ENCODE measurements at regions not wholly inside any gene's neighbourhood (a gene's known extent, or its start where the extent isn't known, plus 50 kb on each side); places are given as distances from the start of the nearest gene placed in this dataset.
A peak's percentile ranks its signal among the peaks of the same experiment; 100 is the strongest.

- TF ChIP-seq EZH2 (IDR thresholded peaks at IDR 0.05; ENCODE audit: low read depth, low read length, severe bottlenecking) (no peak), CTCF (IDR thresholded peaks at IDR 0.05; ENCODE audit: control extremely low read depth in 1 of 3, insufficient read depth in 1 of 3, low read depth in 1 of 3, low read length in 3 of 3) (no peak), GABPA (IDR thresholded peaks at IDR 0.05; ENCODE audit: borderline replicate concordance, insufficient read depth, low read length) (no peak), CBX8 (IDR thresholded peaks at IDR 0.05; ENCODE audit: borderline replicate concordance, low read depth, low read length) (no peak), POLR2A (IDR thresholded peaks at IDR 0.05; ENCODE audit: control extremely low read depth in 1 of 2, low read depth in 2 of 2, low read length in 2 of 2) (peak in 1 of 2 experiments; percentile 61; a peak in 1 of 3 replicates), CEBPB (IDR thresholded peaks at IDR 0.05; ENCODE audit: low read depth, low read length) (no peak), TAF1 (IDR thresholded peaks at IDR 0.05; ENCODE audit: low read depth, low read length) (no peak), BACH1 (IDR thresholded peaks at IDR 0.05; ENCODE audit: low read length) (no peak), ATF3 (IDR thresholded peaks at IDR 0.05; ENCODE audit: insufficient read depth, low read depth, low read length) (no peak), RFX5 (IDR thresholded peaks at IDR 0.05; ENCODE audit: borderline replicate concordance, low read depth, low read length) (no peak)
- TF ChIP-seq, protein P1, sequence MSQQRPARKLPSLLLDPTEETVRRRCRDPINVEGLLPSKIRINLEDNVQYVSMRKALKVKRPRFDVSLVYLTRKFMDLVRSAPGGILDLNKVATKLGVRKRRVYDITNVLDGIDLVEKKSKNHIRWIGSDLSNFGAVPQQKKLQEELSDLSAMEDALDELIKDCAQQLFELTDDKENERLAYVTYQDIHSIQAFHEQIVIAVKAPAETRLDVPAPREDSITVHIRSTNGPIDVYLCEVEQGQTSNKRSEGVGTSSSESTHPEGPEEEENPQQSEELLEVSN (IDR thresholded peaks at IDR 0.05), result no peak
Observed at GRCh38 chr6:114418304-114418972, 75.6 kb upstream of the HS3ST5 start.
